ENCODE measurements at regions not wholly inside any gene's neighbourhood (a gene's known extent, or its start where the extent isn't known, plus 50 kb on each side); places are given as distances from the start of the nearest gene placed in this dataset.

DNA sequence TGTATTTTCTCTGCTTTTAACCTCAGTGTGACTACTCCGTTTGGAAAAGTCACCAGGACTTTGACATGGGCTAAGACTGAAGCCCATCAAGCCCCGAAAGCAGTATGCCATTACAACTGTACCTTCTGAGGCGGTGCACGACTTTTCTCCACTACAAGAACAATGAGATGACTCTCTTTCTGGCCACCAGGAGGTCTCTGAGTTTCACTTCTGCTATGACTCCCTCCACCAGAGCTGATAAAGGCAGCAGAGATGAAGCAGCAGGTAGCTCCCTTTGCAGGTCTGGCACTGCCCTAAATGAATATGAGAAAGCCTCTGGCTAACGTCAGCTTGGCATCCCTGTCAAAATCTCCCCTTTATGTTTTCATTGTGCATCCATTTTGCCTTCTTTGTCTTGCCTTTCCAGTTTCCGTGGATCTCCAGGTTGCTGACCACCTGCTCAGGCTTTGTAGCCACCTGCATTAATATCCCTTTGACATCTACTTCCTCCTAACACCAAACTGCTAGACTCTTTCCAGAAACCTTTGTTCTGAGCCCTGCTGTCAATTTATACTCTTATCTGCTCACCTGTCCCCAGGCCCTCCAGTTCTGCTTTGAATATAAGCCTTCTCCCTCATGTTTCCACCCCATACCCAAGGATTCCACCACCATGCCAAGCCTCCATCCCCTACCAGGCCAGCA is 221.7 kb downstream of the ZNF608 start:
- H3K27me3 ChIP-seq (replicated peaks), result no peaks in the 10 kb centered on the region
- peak; percentile 12 for TF ChIP-seq CTCF (IDR thresholded peaks at IDR 0.05; ENCODE audit: low read depth, low read length, missing control alignments)
- in situ Hi-C loops (cut with HindIII; ENCODE audit: low pct_ligation_motif_present, low sequenced_read_pairs), result no loop called here
- DNase-seq, result no peak
- no peak overlapping the region for H3K27ac ChIP-seq
- no peaks in the 10 kb centered on the region for H3K36me3 ChIP-seq (replicated peaks)
- no peak overlapping the region for H3K4me3 ChIP-seq (ENCODE audit: low read depth, low read length)

DNA sequence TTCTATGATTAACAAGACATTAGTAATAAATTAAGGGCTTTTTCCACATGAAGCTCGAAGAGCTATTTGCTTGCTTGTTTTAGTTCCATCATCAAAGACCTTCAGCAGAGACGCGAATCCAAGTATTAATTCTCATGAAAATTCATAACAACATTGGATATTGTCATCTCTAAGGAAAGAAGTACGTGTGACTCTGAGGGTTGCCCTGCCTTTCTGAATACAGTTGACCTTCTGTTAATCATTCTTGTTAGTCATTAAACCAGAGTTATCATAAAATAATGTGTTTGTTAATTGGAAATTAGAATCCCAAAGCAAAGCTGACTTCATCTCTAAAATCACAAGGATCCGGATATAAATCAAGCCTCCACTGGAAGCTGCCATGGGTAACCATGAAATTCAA is 222.5 kb downstream of the ZNF608 start:
- no peaks in the 10 kb centered on the region for H3K27me3 ChIP-seq (replicated peaks)
- H3K27ac ChIP-seq, result no peak overlapping the region
- in situ Hi-C loops (cut with HindIII; ENCODE audit: low pct_ligation_motif_present, low sequenced_read_pairs), result no loop called here
- no peaks in the 10 kb centered on the region for H3K36me3 ChIP-seq (replicated peaks)
- TF ChIP-seq CTCF (IDR thresholded peaks at IDR 0.05; ENCODE audit: low read depth, low read length, missing control alignments), result no peak
- no peak for DNase-seq
- H3K4me3 ChIP-seq (ENCODE audit: low read depth, low read length), result no peak overlapping the region

GRCh38 chr5:124522992-124523391 is 223.4 kb downstream of the ZNF608 start:
- in situ Hi-C loops (cut with HindIII; ENCODE audit: low pct_ligation_motif_present, low sequenced_read_pairs), result no loop called here
- TF ChIP-seq CTCF (IDR thresholded peaks at IDR 0.05; ENCODE audit: low read depth, low read length, missing control alignments), result no peak
- Histone ChIP-seq H3K4me3 (ENCODE audit: low read depth, low read length) (no peak overlapping the region), H3K27ac (no peak overlapping the region), H3K27me3 (replicated peaks) (no peaks in the 10 kb centered on the region), H3K36me3 (replicated peaks) (no peaks in the 10 kb centered on the region)
- DNase-seq, result no peak

- DNase-seq, result no peak
- no peak for TF ChIP-seq CTCF (IDR thresholded peaks at IDR 0.05; ENCODE audit: low read depth, low read length, missing control alignments)
- Histone ChIP-seq H3K27me3 (replicated peaks) (no peaks in the 10 kb centered on the region), H3K4me3 (ENCODE audit: low read depth, low read length) (no peak overlapping the region), H3K27ac (no peak overlapping the region), H3K36me3 (replicated peaks) (no peaks in the 10 kb centered on the region)
- in situ Hi-C loops (cut with HindIII; ENCODE audit: low pct_ligation_motif_present, low sequenced_read_pairs), result no loop called here
Observed at GRCh38 chr5:124521461-124522230, 224.8 kb downstream of the ZNF608 start.

DNA sequence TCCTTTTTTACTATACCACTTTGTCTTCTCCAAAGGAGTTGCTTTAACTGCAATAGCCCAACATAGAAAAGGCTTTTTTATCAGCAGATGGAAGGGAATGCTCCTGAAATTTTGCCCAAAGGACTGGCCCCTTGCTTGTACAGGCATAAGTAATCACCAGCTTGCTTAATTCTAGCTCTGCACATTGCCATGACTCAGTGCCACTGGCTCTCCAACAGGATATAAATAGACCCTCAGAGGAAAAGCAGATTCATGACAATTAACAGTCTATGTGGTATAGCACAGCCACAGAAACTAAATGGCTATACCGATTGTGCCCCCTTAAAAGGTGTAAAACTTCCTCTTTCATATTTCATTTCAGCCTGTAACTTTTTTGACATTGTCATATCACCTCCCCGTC is 227.0 kb downstream of the ZNF608 start:
- H3K36me3 ChIP-seq (replicated peaks), result no peaks in the 10 kb centered on the region
- H3K27me3 ChIP-seq (replicated peaks), result no peaks in the 10 kb centered on the region
- H3K27ac ChIP-seq, result no peak overlapping the region
- no peak for TF ChIP-seq CTCF (IDR thresholded peaks at IDR 0.05; ENCODE audit: low read depth, low read length, missing control alignments)
- H3K4me3 ChIP-seq (ENCODE audit: low read depth, low read length), result no peak overlapping the region
- DNase-seq, result peak; percentile 58
- in situ Hi-C loops (cut with HindIII; ENCODE audit: low pct_ligation_motif_present, low sequenced_read_pairs), result no loop called here
